Dendritic cell treated with granulocyte-macrophage colony-stimulating factor and Interleukin-4, amounts not matched to agents 40 ng/mL and 50 ng/mL, for 4 days (primary cell): ENCODE measurements at regions not wholly inside any gene's neighbourhood (a gene's known extent, or its start where the extent isn't known, plus 50 kb on each side); places are given as distances from the start of the nearest gene placed in this dataset.
"Not testable (repeated sequence)": the region's sequence is repeated elsewhere in the genome, so short reads cannot be mapped to it uniquely, and the experiment has no call there.

Experiments used
- H3K27ac Mint-ChIP-seq: one replicate; pipeline ENCODE4 v1.8.0; 2022; ENCODE audit warnings: mild to moderate bottlenecking, mixed read lengths
- H3K27me3 Mint-ChIP-seq: one replicate; pipeline ENCODE4 v1.8.0; 2022; ENCODE audit warnings: mild to moderate bottlenecking, mixed read lengths
- H3K36me3 Mint-ChIP-seq: one replicate; pipeline ENCODE4 v1.8.0; 2022; ENCODE audit warnings: low read depth, mixed read lengths
- H3K4me1 Mint-ChIP-seq: one replicate; pipeline ENCODE4 v1.8.0; 2022; ENCODE audit warnings: low read depth, mixed read lengths
- H3K4me3 Mint-ChIP-seq: one replicate; pipeline ENCODE4 v1.8.0; 2022; ENCODE audit warnings: mild to moderate bottlenecking, moderate library complexity, mixed read lengths
- H3K9me3 Mint-ChIP-seq: one replicate; pipeline ENCODE4 v1.8.0; 2022; ENCODE audit warnings: mixed read lengths
- intact Hi-C: fragments of 100-400 bp; cut with micrococcal nuclease; formaldehyde crosslinking; loops from one replicate; pipeline ENCODE4 v1.15.0; 2022

DNA sequence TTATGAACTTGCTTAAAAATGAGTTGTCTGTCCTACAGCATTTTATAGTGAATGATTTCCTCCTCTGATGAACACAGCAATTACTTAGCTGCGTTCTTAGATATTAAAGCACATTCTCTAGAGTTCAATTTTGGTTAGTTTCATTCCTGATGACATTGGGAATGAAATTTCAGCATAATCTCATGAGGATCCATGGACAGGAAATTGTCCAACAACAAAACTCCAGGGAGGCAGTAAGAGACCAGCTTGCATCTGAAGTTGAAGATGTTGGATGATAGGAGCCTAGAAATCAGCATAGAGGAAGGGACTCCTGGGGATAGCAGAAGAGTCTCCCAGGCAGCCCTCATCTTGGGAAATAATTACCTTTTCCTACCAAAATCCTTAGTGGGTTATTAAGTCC, 128.7 kb upstream of the RAP1B start:
- intact Hi-C loops: no loop called here
- H3K27me3 Mint-ChIP-seq: no peaks in the 10 kb centered on the region
- H3K9me3 Mint-ChIP-seq: no peaks in the 10 kb centered on the region
- no peak overlapping the region for H3K4me3 Mint-ChIP-seq
- H3K4me1 Mint-ChIP-seq: peaks cover 20% of the 10 kb centered on the region
- H3K36me3 Mint-ChIP-seq: no peaks in the 10 kb centered on the region
- H3K27ac Mint-ChIP-seq: no peak overlapping the region

DNA sequence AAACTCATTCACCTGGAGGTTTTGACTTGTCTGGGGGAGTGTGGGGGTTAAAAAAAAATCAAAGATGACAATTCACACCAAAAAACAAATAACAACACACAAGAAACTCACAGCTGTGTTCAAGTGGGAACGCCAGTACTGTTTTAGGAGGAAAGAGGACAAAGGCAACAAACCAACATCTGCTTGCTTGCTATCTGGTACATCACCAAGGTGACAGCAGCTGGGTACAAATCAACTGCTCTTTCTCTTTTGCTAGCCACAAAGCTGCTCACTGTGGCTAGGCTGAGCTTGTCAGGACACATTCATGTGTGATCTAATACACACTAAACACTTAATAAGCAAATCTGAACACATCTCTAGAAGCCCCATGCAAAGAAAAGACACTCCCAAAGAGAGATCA, 128.0 kb upstream of the RAP1B start:
- Mint-ChIP-seq H3K27me3 (no peaks in the 10 kb centered on the region), H3K4me1 (peaks cover 20% of the 10 kb centered on the region), H3K9me3 (no peaks in the 10 kb centered on the region), H3K36me3 (no peaks in the 10 kb centered on the region), H3K27ac (no peak overlapping the region), H3K4me3 (no peak overlapping the region)
- intact Hi-C loops: no loop called here

DNA sequence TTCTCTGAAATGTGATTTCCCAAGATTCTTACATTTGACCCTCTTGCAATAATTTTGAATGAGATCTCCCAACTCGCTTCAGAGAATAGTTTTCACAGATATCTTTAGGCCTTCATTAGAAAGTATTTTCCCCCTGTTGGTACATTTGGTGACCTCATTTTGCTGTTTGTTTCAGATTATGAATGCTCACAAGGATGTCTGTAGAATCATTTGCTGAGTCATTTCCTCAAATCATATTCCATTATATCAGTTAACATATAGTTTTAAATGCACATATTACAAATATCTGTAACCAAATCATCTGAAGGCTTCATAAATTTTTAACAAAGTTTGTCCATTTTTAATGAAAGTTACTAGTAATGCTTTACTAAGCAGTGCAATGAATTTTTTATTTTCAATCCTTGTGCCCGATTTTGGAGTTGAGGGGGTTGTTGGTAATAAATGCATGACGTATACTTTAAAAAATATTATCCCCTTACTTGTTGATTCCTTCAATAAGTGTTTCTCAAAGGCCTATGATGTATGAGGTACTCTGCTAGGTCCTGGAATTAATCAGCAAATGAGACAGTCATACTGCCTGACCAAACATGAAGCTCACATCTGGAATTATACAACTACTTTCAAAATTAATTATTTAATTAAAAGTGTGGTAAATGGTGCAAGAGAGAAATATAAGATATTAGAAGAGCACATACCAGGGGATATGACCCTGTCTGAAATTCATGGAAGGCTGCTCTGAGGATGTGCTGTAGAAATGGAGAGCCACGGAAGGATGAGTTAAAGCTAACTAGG, 126.9 kb upstream of the RAP1B start:
- H3K4me1 Mint-ChIP-seq: peaks cover 20% of the 10 kb centered on the region
- no peaks in the 10 kb centered on the region for H3K27me3 Mint-ChIP-seq
- intact Hi-C loops: no loop called here

DNA sequence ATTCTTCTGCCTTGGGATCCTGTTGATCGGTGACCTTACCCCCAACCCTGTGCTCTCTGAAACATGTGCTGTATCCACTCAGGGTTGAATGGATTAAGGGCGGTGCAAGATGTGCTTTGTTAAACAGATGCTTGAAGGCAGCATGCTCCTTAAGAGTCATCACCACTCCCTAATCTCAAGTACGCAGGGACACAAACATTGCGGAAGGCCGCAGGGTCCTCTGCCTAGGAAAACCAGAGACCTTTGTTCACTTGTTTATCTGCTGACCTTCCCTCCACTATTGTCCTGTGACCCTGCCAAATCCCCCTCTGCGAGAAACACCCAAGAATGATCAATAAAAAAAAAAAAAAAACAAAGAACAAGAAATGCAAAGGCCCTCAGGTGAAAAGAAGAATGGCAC, 126.1 kb upstream of the RAP1B start:
- H3K27me3 Mint-ChIP-seq, H3K36me3 Mint-ChIP-seq, intact Hi-C loops, H3K27ac Mint-ChIP-seq, H3K4me3 Mint-ChIP-seq, H3K9me3 Mint-ChIP-seq: not testable (repeated sequence)
- H3K4me1 Mint-ChIP-seq: peaks cover 20% of the 10 kb centered on the region

More for the DNA sequence above, 126.9 kb upstream of the RAP1B start:
- no peak overlapping the region for H3K4me3 Mint-ChIP-seq
- no peaks in the 10 kb centered on the region for H3K9me3 Mint-ChIP-seq
- H3K36me3 Mint-ChIP-seq: no peaks in the 10 kb centered on the region
- no peak overlapping the region for H3K27ac Mint-ChIP-seq

DNA sequence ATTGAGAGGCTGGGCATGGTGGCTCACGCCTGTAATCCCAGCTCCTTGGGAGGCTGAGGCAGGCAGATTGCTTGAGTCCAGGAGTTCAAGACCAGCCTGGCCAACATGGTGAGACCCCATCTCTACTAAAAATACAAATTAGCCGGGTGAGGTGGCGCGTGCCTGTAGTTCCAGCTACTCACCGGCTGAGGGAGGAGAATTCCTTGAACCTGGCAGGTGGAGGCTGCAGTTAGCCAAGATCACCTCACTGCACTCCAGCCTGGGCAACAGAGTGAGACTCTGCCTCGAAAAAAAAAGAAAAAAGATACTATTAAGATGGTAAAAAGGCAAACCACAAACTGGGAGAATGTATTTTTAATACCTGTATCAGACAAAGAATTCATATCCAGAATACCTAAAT, 124.2 kb upstream of the RAP1B start:
- peaks cover 21% of the 10 kb centered on the region for H3K4me1 Mint-ChIP-seq
- H3K36me3 Mint-ChIP-seq, H3K27ac Mint-ChIP-seq, H3K4me3 Mint-ChIP-seq, H3K27me3 Mint-ChIP-seq, intact Hi-C loops, H3K9me3 Mint-ChIP-seq: not testable (repeated sequence)

DNA sequence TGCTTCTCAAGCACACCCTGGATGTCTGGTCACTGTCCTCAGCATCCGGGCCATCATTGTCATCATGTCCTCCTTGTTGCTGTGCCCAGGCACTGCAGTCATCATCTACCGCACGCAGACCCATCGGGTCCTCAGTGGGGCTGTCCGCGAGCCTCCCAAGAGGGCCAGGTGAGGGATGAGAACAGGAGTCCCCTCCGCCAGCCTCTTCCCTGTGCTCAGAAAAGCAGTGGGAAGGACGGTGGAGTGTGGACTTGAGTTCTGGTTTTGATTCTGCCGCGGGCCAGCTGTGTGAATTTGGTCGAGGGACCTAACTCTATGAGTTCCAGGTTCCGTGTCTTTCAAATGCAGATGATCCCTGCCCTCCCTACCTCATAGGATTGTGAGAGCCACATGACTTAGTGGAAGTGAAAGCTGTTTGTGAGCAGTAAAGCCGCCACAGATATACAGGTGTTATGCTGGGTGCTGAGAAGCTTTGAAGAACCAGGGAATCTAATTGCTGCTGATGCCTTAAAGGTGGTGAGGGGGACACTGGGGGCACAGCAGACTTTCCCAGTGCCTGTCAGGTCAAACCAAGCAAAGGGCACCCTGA, 122.9 kb upstream of the RAP1B start:
- Mint-ChIP-seq H3K4me3 (no peak overlapping the region), H3K36me3 (no peaks in the 10 kb centered on the region)

DNA sequence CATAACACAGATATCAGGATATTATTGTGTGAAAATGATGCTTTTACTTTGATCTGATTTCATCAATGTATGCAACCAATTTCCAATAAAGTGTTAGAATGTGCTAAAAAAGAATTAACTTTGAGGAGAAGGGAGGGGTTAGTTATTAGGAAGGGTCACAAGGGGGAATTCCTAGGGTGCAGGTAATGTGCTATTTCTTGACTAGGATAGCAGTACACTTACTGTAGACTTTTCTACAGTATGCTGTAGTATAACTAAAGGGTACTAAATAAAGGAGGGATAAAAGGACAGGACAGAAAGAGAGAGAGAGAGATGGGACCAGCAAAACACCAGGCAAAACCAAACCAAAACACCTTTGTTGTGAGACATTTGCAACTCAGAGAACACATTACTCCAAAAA, 121.4 kb upstream of the RAP1B start:
- H3K4me3 Mint-ChIP-seq: no peak overlapping the region
- intact Hi-C loops: no loop called here
- no peaks in the 10 kb centered on the region for H3K36me3 Mint-ChIP-seq
- no peaks in the 10 kb centered on the region for H3K27me3 Mint-ChIP-seq
- no peaks in the 10 kb centered on the region for H3K9me3 Mint-ChIP-seq
- H3K4me1 Mint-ChIP-seq: peaks cover 8% of the 10 kb centered on the region
- H3K27ac Mint-ChIP-seq: no peak overlapping the region

More for the DNA sequence above, 122.9 kb upstream of the RAP1B start:
- no peaks in the 10 kb centered on the region for H3K9me3 Mint-ChIP-seq
- intact Hi-C loops: no loop called here
- peaks cover 16% of the 10 kb centered on the region for H3K4me1 Mint-ChIP-seq
- no peaks in the 10 kb centered on the region for H3K27me3 Mint-ChIP-seq
- no peak overlapping the region for H3K27ac Mint-ChIP-seq

DNA sequence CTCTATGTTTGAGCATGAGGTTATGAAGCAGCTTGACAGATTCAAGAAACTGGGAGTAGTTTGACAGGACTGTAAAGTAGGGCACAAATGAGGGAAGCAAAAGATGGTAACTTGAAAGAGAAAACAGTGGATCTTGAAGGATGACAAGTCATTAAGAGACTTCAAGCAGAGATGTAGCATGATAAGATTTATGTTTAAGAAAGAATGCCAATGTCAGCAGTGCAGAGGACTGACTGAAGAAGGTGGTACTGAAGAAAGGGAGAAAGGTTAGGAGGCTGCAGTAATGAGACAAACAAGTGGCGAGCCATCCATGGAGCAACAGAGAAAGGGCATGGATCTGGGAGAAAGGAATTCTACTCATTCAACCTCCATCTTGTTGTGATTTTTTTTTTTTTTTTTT, 120.2 kb upstream of the RAP1B start:
- Mint-ChIP-seq H3K27me3 (no peaks in the 10 kb centered on the region), H3K36me3 (no peaks in the 10 kb centered on the region), H3K4me1 (peaks cover 6% of the 10 kb centered on the region), H3K27ac (no peak overlapping the region), H3K9me3 (no peaks in the 10 kb centered on the region), H3K4me3 (no peak overlapping the region)
- intact Hi-C loops: no loop called here

DNA sequence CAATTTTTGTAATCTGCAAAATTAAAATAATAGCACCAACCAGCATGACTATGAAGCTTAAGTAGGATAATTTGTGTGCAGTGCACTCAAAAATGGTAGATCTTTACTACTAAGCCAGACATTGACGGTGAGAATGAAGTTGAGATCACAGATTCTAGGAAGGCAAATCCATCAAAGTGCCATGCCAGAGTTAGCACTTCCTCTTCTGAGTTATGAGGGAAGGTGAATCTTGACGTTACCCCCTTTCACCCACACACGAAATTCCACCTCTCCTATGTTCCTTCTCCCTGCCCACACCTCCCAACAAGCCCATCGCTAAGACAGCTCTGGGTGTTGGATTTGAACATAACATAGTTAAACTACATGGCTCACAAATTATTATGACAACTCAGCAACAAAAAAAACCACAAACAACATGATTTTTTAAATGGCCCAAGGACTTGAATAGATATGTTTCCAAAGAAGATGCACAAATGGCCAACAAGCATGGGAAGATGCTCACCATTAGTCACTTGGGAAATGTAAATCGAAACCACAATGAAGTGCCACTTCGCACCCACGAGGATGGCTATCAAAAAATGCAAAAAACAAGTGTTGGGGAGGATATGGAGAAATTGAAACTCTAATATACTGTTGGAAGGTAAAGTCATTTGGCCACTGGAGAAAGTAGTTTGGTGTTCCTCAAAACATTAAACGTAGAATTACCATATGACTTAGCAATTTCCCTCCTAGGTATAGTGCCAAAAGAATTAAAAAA, 119.3 kb upstream of the RAP1B start:
- Mint-ChIP-seq H3K4me1 (peaks cover 8% of the 10 kb centered on the region), H3K9me3 (no peaks in the 10 kb centered on the region)

DNA sequence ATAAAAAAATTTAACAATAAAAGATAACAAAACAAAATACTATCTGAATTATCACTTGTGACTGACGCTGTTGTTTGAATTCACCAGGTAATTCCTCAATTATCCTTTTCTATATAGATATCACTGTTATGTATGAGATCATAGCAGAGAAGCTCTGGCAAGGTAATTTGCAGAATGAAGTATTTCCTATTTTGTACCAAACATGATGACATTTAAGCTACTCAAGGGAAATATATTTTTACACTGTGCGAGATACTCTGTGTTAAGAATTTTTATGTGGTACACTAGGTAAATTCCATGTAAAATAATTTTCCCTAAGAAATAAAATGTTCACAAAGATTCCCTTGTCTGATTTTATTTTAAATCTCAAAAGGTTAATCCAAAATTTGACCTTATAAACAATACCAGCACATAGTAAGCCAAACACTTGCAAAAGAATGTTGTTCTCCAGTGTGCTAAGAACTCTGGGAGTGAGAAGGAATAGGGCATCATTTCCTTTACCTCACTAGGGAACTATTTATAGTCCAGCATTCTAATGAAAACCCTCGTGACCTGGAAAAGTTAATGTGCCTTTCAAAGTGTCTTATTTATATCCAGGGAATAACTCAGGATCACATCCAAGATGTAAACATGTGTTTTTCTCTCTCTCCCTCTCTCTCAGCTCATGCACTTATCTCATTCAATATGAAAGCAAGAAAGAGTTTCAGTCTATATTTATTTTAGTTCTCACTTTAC, 115.2 kb upstream of the RAP1B start:
- H3K27me3 Mint-ChIP-seq: peaks cover 4% of the 10 kb centered on the region
- no peak overlapping the region for H3K27ac Mint-ChIP-seq
- H3K4me1 Mint-ChIP-seq: peaks cover 21% of the 10 kb centered on the region
- intact Hi-C loops: no loop called here
- no peaks in the 10 kb centered on the region for H3K36me3 Mint-ChIP-seq
- no peaks in the 10 kb centered on the region for H3K9me3 Mint-ChIP-seq
- no peak overlapping the region for H3K4me3 Mint-ChIP-seq

More for the DNA sequence above, 119.3 kb upstream of the RAP1B start:
- H3K27ac Mint-ChIP-seq: no peak overlapping the region
- no peaks in the 10 kb centered on the region for H3K27me3 Mint-ChIP-seq
- H3K4me3 Mint-ChIP-seq: no peak overlapping the region
- no peaks in the 10 kb centered on the region for H3K36me3 Mint-ChIP-seq
- intact Hi-C loops: no loop called here

DNA sequence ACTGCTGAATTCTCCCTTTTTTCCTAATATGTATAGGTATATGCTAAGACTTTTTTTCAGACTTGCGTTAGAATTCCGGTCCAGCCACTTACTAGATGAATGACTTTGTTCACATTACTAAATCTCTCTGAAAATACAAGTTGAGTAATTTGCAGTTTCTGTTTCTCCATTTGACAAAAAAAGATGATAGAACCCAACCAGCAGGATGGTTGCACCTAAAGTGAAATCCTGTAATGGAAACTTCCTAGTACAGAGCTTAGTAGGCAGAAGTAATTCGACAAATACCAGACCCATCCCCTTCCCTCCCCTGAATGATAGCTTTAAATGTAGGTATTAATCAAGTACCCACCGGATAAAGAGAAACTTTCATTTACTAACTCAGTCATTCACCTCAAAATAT, 113.6 kb upstream of the RAP1B start:
- Mint-ChIP-seq H3K36me3 (no peaks in the 10 kb centered on the region), H3K27me3 (peaks cover 4% of the 10 kb centered on the region), H3K9me3 (no peaks in the 10 kb centered on the region), H3K27ac (no peak overlapping the region), H3K4me3 (no peak overlapping the region), H3K4me1 (peaks cover 15% of the 10 kb centered on the region)
- intact Hi-C loops: no loop called here

DNA sequence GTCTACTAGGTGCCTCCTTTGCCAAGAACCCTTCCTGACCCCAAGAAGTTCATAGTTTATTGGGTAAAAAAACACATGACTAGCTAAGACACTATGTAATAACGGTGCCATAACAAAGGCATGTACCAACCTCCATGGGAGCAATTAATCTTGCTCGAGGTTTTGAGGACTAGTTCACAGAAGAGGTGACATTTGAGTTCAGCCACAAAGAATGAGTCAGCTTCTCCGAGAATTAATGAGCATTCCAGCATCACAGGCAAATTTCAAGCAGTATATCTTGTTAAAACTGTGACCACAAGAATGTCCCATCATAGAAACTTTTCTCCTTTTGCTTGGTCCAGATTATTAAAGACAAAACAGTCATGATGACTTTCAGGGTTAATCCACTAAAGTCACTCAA, 113.0 kb upstream of the RAP1B start:
- intact Hi-C loops: no loop called here
- H3K27ac Mint-ChIP-seq: no peak overlapping the region
- no peaks in the 10 kb centered on the region for H3K9me3 Mint-ChIP-seq
- no peak overlapping the region for H3K4me3 Mint-ChIP-seq
- H3K27me3 Mint-ChIP-seq: peaks cover 4% of the 10 kb centered on the region
- H3K4me1 Mint-ChIP-seq: peaks cover 15% of the 10 kb centered on the region
- no peaks in the 10 kb centered on the region for H3K36me3 Mint-ChIP-seq

DNA sequence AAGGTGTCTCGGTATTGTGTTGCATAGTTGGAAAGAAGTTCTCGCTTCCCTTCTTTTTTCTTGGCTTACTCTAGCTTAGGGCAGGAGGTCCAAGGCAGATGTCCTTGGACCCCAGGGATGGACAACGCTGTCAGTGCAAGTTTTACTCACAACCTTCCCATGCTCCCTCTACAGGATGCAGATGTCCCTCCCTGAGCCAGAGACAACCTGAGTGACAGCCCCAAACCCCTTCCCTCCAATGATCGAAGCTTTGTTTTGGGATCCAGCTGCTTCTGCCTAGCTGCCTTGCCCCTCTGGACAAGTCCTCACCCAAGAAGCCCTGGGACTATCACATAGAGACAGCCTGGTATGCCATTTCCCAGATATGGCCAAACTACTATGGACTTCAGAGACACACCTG, 112.0 kb upstream of the RAP1B start:
- intact Hi-C loops: no loop called here
- Mint-ChIP-seq H3K4me3 (no peak overlapping the region), H3K36me3 (no peaks in the 10 kb centered on the region), H3K27ac (no peak overlapping the region), H3K4me1 (peaks cover 15% of the 10 kb centered on the region), H3K27me3 (peaks cover 4% of the 10 kb centered on the region), H3K9me3 (no peaks in the 10 kb centered on the region)

DNA sequence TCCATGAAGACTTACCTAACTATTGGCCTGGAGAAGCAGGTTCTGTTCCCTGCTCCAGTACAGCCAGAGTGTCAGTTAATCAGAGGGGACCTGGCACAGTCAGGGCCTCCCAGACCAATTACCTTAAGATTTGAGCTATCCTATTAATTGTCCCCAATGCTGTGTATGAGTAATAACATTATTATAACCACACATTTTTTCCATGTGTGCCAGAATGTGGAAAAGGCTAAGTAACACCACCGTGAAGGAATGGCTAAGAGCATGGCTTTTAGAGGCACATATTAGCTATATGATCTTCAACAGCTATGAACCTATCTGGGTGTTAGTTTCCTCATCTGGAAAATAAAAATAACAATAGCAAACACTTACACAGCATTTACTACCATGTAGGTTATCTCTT, 111.1 kb upstream of the RAP1B start:
- Mint-ChIP-seq H3K4me3 (no peak overlapping the region), H3K36me3 (no peaks in the 10 kb centered on the region), H3K9me3 (no peaks in the 10 kb centered on the region), H3K4me1 (peaks cover 15% of the 10 kb centered on the region), H3K27me3 (peaks cover 4% of the 10 kb centered on the region), H3K27ac (no peak overlapping the region)
- intact Hi-C loops: no loop called here
